GM12874 (cell line): ENCODE measurements at regions not wholly inside any gene's neighbourhood (a gene's known extent, or its start where the extent isn't known, plus 50 kb on each side); places are given as distances from the start of the nearest gene placed in this dataset.

Experiments used
- TF ChIP-seq, protein P1 (sequence below): IDR thresholded peaks from 2 replicates; pipeline ENCODE4 v1.5.1; 2011; ENCODE audit warnings: low read depth, mild to moderate bottlenecking, control low read depth, low read length, moderate library complexity; ENCODE audit not compliant: insufficient read depth

DNA sequence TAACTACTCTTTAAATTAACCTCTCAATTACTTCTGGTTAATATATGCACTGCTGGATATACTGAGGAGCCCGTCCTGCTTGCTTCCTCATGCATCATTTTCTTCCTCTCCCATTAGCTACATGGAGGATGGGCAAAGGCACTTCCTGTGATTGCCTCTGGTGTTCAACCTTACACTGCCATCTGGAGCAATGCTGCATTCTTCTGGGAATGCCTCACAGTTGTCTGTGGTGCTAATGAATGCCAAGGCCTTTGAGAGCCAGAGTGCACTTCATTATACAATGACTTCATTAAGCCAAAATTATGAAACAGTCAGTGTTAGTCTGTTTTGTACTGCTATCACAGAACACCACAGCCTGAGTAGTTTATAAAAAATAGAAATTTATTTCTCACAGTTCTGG lies 134.8 kb upstream of the DOCK10 start:
- TF ChIP-seq, protein P1, sequence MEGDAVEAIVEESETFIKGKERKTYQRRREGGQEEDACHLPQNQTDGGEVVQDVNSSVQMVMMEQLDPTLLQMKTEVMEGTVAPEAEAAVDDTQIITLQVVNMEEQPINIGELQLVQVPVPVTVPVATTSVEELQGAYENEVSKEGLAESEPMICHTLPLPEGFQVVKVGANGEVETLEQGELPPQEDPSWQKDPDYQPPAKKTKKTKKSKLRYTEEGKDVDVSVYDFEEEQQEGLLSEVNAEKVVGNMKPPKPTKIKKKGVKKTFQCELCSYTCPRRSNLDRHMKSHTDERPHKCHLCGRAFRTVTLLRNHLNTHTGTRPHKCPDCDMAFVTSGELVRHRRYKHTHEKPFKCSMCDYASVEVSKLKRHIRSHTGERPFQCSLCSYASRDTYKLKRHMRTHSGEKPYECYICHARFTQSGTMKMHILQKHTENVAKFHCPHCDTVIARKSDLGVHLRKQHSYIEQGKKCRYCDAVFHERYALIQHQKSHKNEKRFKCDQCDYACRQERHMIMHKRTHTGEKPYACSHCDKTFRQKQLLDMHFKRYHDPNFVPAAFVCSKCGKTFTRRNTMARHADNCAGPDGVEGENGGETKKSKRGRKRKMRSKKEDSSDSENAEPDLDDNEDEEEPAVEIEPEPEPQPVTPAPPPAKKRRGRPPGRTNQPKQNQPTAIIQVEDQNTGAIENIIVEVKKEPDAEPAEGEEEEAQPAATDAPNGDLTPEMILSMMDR, result no peak

DNA sequence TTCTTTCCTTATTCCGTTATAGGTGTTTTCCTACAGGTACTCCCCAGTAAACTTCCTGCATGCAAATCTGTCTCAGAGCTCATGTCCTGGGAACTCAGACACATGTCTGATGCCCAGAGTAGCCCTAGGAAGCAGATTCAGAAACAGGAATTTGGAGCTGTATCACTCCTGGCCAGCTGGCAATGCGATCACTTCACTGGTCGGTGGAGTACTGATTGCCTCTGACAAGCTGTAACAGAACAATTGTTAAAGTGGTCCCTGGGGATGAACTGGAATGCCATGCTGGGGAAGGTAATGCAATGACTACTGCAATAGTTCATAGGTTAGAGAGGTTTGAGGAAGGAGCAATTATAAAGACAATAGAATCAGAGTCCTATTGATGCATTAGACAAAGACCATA lies 131.6 kb upstream of the DOCK10 start:
- TF ChIP-seq, protein P1, result no peak

DNA sequence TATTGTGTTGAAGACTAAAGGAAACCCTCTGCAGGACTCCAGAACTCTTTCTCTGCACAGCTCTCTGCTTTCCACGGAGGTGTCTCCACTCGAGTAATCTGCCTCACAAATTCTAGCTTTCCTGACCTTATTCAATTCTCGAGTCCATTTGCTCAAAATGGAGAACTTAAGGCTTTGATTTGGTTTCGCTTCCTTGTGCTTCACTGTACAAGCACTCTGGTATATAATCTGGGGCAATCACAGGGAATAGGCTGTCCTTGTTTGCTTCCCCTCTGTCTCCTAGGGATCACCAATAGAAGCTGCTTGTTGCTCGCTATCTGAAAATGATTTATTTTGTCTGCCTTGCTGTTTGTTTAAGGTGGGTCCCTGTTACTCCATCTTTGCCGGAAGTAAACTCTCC lies 129.1 kb upstream of the DOCK10 start:
- TF ChIP-seq, protein P1, result no peak

DNA sequence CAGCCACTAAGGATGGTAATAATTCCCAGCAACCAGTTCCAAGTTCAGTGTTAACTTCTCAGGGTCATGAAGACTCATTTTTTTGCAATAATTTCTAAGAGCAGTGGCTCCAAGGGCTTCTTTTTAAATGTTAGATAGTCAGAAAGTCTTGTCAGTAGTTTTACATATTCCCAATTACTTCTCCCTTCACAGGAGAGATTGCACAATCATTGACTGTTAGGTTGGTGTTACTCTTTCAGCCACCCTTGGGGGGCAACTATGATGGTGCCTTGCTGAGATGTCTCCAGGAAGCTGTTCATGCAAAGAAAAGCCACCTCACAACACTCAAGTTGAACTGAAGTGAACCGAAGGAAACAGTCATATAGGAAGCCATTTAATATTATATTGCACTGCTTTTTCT lies 127.9 kb upstream of the DOCK10 start:
- TF ChIP-seq, protein P1, result no peak

DNA sequence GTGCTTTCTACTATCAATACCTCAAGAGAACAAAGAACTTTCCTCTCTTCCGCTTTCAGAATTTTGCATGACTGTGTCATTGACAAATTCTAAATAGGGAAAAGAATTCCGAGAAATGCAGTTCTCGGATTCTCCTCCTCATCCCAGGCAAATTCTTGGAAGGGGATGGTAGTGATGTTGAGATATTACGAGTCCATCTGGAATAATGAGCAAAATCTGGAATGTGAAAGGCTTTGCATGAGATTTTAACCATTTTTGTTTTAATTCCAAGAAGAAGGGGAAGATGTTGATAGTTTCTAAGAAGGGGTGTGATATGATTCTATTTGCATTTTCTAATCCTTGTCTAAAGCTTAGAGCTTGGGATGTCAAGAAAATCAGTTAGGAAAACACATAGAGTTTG lies 127.1 kb upstream of the DOCK10 start:
- TF ChIP-seq, protein P1, result no peak

DNA sequence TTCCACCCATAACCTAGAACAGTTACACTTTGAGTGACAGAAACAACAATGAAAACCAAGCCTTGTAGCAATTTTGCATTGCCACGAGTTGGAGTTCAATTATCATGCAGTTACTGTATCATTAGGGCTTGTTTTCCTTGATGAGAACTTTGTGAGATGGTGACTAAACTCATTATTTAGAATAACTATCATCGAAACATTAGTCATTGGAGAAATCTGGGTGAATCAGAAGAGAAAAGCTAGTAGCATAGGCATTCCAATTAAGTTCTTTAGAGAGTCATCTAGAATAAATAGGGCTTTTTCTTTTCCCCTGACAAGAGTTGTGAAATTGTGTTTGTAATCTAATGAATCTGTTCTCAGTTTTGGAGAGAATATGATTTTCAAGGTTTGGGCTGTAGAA lies 122.8 kb upstream of the DOCK10 start:
- TF ChIP-seq, protein P1, result no peak

DNA sequence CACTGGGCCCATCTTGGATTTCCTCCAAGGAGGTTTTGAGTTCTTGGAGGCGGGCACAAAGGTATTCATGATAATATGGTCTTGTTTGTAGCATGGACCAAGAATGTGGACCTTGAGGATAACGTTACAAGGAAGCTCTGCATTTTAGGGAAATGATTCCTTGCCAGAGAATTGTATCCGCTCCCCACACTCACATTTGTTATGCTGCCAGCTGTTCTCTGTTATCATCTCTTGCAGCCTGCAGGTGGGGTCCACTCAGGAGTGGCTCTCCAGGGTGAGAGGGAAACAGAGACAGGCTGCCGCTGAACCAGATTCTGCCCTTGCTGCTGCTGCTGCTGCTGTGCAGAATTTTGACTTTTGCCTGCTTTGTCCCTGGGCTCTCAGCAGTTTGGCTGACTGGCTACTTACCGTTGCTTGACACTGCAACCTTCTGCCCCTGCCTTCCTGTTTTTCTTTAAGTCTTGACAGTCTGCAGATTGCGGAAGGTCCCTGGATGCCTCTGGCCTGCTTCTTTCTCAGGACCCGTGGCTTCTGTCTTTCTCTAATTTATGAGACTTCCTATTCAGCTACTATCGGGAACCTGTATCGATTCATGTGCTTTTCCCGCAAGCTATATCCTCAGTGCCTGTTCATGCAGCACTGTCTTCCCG lies 122.3 kb upstream of the DOCK10 start:
- TF ChIP-seq, protein P1, result no peak
